Tibial nerve (tissue), 3 donors: ENCODE measurements at regions not wholly inside any gene's neighbourhood (a gene's known extent, or its start where the extent isn't known, plus 50 kb on each side); places are given as distances from the start of the nearest gene placed in this dataset.

Experiments
- CTCF ChIP-seq, 5 experiments: fragments of 200-600 bp in 3 of 5; fragments of 450-650 bp in 2 of 5; sonication (generic) in 3 of 5; IDR thresholded peaks; one replicate each; pipeline ENCODE4 v1.5.1; 2016 to 2019; ENCODE audit warnings: antibody characterized with exemption in 5 of 5, mild to moderate bottlenecking in 3 of 5, moderate library complexity in 2 of 5
- POLR2A ChIP-seq, 2 donors: fragments of 450-650 bp; IDR thresholded peaks; one replicate each; pipeline ENCODE4 v1.6.1; 2017; ENCODE audit warnings: antibody characterized with exemption in 2 of 2, mild to moderate bottlenecking in 2 of 2, moderate library complexity in 2 of 2

GRCh38 chr12:47350062-47350408 lies 270.3 kb upstream of the AMIGO2 start:
- TF ChIP-seq CTCF (IDR thresholded peaks at IDR 0.05) (no peak), POLR2A (IDR thresholded peaks at IDR 0.05) (no peak)
